Caki2 (cell line): ENCODE measurements at regions not wholly inside any gene's neighbourhood (a gene's known extent, or its start where the extent isn't known, plus 50 kb on each side); places are given as distances from the start of the nearest gene placed in this dataset.

Experiments
- DNase-seq: peaks from one replicate; pipeline ENCODE4 v3.0.0-alpha.2; 2015; ENCODE audit warnings: low read depth
- in situ Hi-C: cut with HindIII; loops from 2 replicates; pipeline ENCODE4 v1.10.0; 2016; ENCODE audit warnings: low sequenced_read_pairs, low pct_unique_long_range_greater_than_20kb, mixed read lengths

GRCh38 chr10:56975513-56975912, 614.5 kb upstream of the ZWINT start:
- no peak for DNase-seq
- in situ Hi-C loops = no loop called here

GRCh38 chr10:56973766-56974165, 612.7 kb upstream of the ZWINT start:
- in situ Hi-C loops = no loop called here
- DNase-seq = no peak

GRCh38 chr10:56943221-56943755, 582.2 kb upstream of the ZWINT start:
- in situ Hi-C loops = no loop called here
- no peak for DNase-seq

- in situ Hi-C loops = no loop called here
- DNase-seq = no peak
These were observed 573.5 kb upstream of the ZWINT start for GRCh38 chr10:56934515-56934914.

GRCh38 chr10:56928714-56929113, 567.7 kb upstream of the ZWINT start:
- in situ Hi-C loops = no loop called here
- DNase-seq = no peak

GRCh38 chr10:56927701-56928100, 566.6 kb upstream of the ZWINT start:
- DNase-seq = no peak
- in situ Hi-C loops = no loop called here

GRCh38 chr10:56920601-56921261, 559.7 kb upstream of the ZWINT start:
- in situ Hi-C loops = no loop called here
- DNase-seq = no peak

GRCh38 chr10:56912043-56912442, 551.0 kb upstream of the ZWINT start:
- in situ Hi-C loops = no loop called here
- DNase-seq = no peak

- in situ Hi-C loops = no loop called here
- no peak for DNase-seq
These were observed 544.0 kb upstream of the ZWINT start for GRCh38 chr10:56905051-56905450.

- in situ Hi-C loops = no loop called here
- DNase-seq = no peak
These were observed 541.5 kb upstream of the ZWINT start for GRCh38 chr10:56902554-56902953.

GRCh38 chr10:56895306-56895705, 534.2 kb upstream of the ZWINT start:
- in situ Hi-C loops = no loop called here
- DNase-seq = no peak

GRCh38 chr10:56881218-56881617, 520.2 kb upstream of the ZWINT start:
- no peak for DNase-seq
- in situ Hi-C loops = no loop called here

- in situ Hi-C loops = no loop called here
These were observed 519.5 kb upstream of the ZWINT start for GRCh38 chr10:56880606-56881005.

GRCh38 chr10:56874950-56875349, 513.9 kb upstream of the ZWINT start:
- in situ Hi-C loops = no loop called here
- DNase-seq = no peak

More at GRCh38 chr10:56880606-56881005, 519.5 kb upstream of the ZWINT start:
- no peak for DNase-seq

- in situ Hi-C loops = no loop called here
- DNase-seq = no peak
These were observed 510.2 kb upstream of the ZWINT start for GRCh38 chr10:56871160-56871668.

GRCh38 chr10:56867236-56867635, 506.2 kb upstream of the ZWINT start:
- in situ Hi-C loops = no loop called here
- no peak for DNase-seq

GRCh38 chr10:56856569-56856968, 495.5 kb upstream of the ZWINT start:
- DNase-seq = no peak
- in situ Hi-C loops = no loop called here

GRCh38 chr10:56844978-56845529, 484.0 kb upstream of the ZWINT start:
- DNase-seq = no peak
- in situ Hi-C loops = no loop called here

GRCh38 chr10:56836659-56837058, 475.6 kb upstream of the ZWINT start:
- no peak for DNase-seq
- in situ Hi-C loops = no loop called here

- in situ Hi-C loops = no loop called here
- DNase-seq = no peak
These were observed 470.6 kb upstream of the ZWINT start for GRCh38 chr10:56831681-56832080.
